GM20431 (cell line): ENCODE measurements at regions not wholly inside any gene's neighbourhood (a gene's known extent, or its start where the extent isn't known, plus 50 kb on each side); places are given as distances from the start of the nearest gene placed in this dataset.
"Not testable (repeated sequence)": the region's sequence is repeated elsewhere in the genome, so short reads cannot be mapped to it uniquely, and the experiment has no call there.

ENCODE experiments used
- in situ Hi-C: fragments of 300-500 bp; cut with MseI, MboI; formaldehyde crosslinking; loops from one replicate; pipeline ENCODE4 v1.15.0; 2020; ENCODE audit warnings: low sequenced_read_pairs; ENCODE audit not compliant: unreplicated experiment

- in situ Hi-C loops = no loop called here
These were observed 921.4 kb downstream of the MCTP2 start for GRCh38 chr15:95152741-95153140.

- in situ Hi-C loops = not testable (repeated sequence)
These were observed 921.8 kb downstream of the MCTP2 start for GRCh38 chr15:95153201-95153600.

- in situ Hi-C loops = no loop called here
These were observed 929.0 kb downstream of the MCTP2 start for GRCh38 chr15:95160316-95160715.

- in situ Hi-C loops = no loop called here
These were observed 930.7 kb downstream of the MCTP2 start for GRCh38 chr15:95162069-95162468.

- in situ Hi-C loops = no loop called here
These were observed 931.2 kb downstream of the MCTP2 start for GRCh38 chr15:95162531-95162930.

- in situ Hi-C loops = no loop called here
These were observed 931.7 kb downstream of the MCTP2 start for GRCh38 chr15:95162967-95163531.

- in situ Hi-C loops = no loop called here
These were observed 936.8 kb downstream of the MCTP2 start for GRCh38 chr15:95168152-95168551.

GRCh38 chr15:95168951-95169431 is 937.6 kb downstream of the MCTP2 start:
- in situ Hi-C loops = no loop called here

GRCh38 chr15:95169541-95170459 is 938.4 kb downstream of the MCTP2 start:
- in situ Hi-C loops = no loop called here

GRCh38 chr15:95170561-95171380 is 939.4 kb downstream of the MCTP2 start:
- in situ Hi-C loops = no loop called here

- in situ Hi-C loops = no loop called here
These were observed 940.2 kb downstream of the MCTP2 start for GRCh38 chr15:95171564-95171963.

- in situ Hi-C loops = no loop called here
These were observed 943.2 kb downstream of the MCTP2 start for GRCh38 chr15:95174301-95175259.

- in situ Hi-C loops = no loop called here
These were observed 944.7 kb downstream of the MCTP2 start for GRCh38 chr15:95175914-95176658.

GRCh38 chr15:95176794-95177577 is 945.6 kb downstream of the MCTP2 start:
- in situ Hi-C loops = no loop called here

- in situ Hi-C loops = no loop called here
These were observed 949.2 kb downstream of the MCTP2 start for GRCh38 chr15:95180530-95180929.

- in situ Hi-C loops = no loop called here
These were observed 950.7 kb downstream of the MCTP2 start for GRCh38 chr15:95182091-95182490.

- in situ Hi-C loops = no loop called here
These were observed 961.6 kb downstream of the MCTP2 start for GRCh38 chr15:95192923-95193322.

- in situ Hi-C loops = no loop called here
These were observed 963.4 kb downstream of the MCTP2 start for GRCh38 chr15:95194746-95195145.
